ENCODE measurements at regions not wholly inside any gene's neighbourhood (a gene's known extent, or its start where the extent isn't known, plus 50 kb on each side); places are given as distances from the start of the nearest gene placed in this dataset.

DNA sequence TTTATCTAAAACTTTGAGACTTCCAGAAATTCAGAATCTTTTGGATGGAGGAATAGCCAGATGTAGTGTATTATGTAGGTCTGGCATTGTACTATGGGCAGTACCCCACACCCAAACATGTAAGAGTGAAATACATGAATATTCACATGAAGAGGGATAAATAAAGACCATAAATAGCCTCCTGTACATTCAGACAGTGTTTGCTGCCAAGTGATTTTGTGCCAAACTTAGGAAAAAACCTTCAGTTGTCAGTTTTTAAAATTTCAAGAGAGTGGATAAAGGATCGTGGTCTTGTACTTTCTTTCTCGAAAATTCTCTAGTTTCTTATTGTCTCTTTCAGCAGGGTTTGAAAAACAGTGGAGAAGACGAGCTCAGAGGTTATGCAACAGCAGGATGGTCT lies 150.3 kb upstream of the LARGE1 start:
- no peak for TF ChIP-seq POLR2AphosphoS5 (IDR thresholded peaks at IDR 0.05; ENCODE audit: borderline replicate concordance, low read depth, low read length)
- TF ChIP-seq EZH2 (IDR thresholded peaks at IDR 0.05) = no peak
- TF ChIP-seq FOXP2 (optimal IDR thresholded peaks at IDR 0.05; ENCODE audit: control extremely low read depth, extremely low read length, insufficient read depth) = no peak

Measured in SK-N-MC (cell line).